Retinal pigment epithelial cell (primary cell): ENCODE measurements at regions not wholly inside any gene's neighbourhood (a gene's known extent, or its start where the extent isn't known, plus 50 kb on each side); places are given as distances from the start of the nearest gene placed in this dataset.

Experiments used
- DNase-seq: peaks from one replicate; pipeline ENCODE4 v3.0.0-alpha.2; 2010; ENCODE audit warnings: low read depth
- H3K4me3 ChIP-seq: 2 replicates; pipeline ENCODE4 v1.5.1; 2011; ENCODE audit warnings: mild to moderate bottlenecking, low read length, control low read depth, moderate library complexity
- TF ChIP-seq, protein P1 (sequence below): conservative IDR thresholded peaks from 2 replicates; pipeline ENCODE4 v1.5.1; 2011; ENCODE audit warnings: low read depth, low read length, control low read depth, inconsistent platforms

DNA sequence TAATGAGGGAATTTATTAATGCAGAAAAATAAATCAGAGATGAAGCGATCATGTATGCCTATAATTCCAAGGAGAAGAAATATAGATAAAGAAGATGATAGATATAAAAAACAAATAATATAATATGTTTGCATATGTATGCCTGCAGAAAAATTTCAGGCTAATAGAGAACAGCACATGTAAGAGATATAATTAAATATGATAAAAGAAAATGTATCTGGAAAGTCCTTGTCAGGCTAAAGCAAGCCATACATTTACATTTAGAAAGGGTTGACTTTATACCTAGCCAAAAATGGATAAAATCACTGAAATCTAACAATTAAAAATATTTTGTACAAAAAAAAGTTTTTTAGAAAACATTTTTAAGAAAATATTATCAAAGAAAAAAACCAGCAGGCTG, 454.1 kb downstream of the C6orf118 start:
- no peak for DNase-seq
- TF ChIP-seq, protein P1, sequence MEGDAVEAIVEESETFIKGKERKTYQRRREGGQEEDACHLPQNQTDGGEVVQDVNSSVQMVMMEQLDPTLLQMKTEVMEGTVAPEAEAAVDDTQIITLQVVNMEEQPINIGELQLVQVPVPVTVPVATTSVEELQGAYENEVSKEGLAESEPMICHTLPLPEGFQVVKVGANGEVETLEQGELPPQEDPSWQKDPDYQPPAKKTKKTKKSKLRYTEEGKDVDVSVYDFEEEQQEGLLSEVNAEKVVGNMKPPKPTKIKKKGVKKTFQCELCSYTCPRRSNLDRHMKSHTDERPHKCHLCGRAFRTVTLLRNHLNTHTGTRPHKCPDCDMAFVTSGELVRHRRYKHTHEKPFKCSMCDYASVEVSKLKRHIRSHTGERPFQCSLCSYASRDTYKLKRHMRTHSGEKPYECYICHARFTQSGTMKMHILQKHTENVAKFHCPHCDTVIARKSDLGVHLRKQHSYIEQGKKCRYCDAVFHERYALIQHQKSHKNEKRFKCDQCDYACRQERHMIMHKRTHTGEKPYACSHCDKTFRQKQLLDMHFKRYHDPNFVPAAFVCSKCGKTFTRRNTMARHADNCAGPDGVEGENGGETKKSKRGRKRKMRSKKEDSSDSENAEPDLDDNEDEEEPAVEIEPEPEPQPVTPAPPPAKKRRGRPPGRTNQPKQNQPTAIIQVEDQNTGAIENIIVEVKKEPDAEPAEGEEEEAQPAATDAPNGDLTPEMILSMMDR: no peak
- H3K4me3 ChIP-seq: no peak overlapping the region

DNA sequence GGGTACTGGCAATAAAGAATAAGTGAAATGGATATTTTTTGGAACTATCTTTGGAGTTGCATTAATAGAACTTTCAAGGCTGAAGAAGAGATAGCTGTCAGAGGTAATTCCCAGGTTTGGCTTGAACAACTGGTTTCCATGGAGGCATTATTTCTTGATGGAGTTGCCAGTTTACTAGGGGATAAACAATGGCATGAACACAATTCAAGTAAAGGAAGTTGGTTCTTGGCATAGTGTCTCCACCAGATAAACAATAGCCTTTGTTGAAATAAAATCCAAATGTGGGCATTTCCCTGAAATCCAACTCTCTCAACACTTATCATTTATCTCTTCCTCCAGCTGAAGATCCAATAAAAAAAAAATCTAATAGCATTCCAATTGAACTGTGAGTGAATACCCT, 454.9 kb downstream of the C6orf118 start:
- DNase-seq: no peak
- no peak overlapping the region for H3K4me3 ChIP-seq
- TF ChIP-seq, protein P1: no peak

DNA sequence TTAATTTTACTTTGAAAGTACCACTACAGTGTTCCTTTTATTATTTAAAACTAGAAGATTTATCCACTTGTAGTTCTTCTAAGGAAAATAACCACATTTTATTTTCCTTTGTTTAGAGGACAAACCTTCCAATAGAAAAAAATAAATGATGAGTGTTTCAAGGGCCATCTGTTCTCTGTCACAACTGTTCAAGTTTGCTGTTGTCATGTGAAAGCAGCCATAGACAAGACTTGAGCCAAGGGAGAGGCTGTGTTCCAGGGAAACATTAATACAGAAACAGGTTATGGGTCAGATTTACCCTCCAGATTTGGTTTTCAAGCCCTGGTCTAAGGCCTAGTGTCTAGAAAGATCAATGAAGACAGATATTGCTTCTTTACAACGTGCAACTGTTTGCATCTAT, 463.6 kb downstream of the C6orf118 start:
- no peak overlapping the region for H3K4me3 ChIP-seq
- TF ChIP-seq, protein P1: no peak
- DNase-seq: no peak

DNA sequence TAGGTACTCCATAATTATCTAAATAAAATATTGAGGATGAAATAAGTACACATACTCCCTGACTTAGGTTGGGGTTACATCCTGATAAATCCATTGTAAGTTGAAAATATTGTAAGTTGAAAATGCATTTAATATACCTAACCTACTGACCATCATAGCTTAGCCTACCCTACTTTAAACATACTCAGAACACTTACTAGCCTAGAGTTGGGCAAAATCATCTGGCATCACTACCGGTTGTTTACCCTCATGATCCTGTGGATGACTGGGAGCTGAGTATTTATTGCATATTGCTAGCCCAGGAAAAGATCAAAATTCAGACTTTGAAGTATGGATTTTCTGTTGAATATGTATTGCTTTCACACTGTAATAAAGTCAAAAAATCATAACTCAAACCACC, 467.3 kb downstream of the C6orf118 start:
- H3K4me3 ChIP-seq: no peak overlapping the region
- TF ChIP-seq, protein P1: no peak
- DNase-seq: no peak

DNA sequence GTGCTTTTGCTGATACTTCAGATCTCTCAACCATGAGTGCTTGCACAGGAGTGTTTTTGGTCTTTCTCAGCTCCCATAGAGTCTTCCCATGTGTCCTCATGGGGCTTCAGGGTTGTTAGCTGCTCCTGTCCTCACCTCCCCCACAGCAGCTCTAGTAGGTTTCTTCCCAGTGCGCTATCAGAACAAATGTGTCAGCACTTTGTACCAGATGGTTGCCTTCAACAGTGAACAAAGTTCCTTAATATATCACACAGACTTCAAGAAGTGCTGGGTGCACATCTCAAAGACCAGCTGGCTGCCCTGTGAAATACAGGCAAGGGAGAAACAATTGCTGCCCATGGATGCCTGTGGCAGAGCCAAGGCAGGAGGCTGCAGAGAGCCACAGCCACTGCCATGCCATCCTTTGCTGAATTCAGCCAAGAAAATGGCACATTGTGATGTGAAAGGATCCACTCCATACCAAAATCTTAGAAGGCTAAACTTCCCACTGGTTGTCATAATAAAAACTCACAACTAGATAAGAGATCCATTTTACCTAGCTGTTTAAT, 471.3 kb downstream of the C6orf118 start:
- TF ChIP-seq, protein P1: no peak
- no peak for DNase-seq
- H3K4me3 ChIP-seq: no peak overlapping the region

DNA sequence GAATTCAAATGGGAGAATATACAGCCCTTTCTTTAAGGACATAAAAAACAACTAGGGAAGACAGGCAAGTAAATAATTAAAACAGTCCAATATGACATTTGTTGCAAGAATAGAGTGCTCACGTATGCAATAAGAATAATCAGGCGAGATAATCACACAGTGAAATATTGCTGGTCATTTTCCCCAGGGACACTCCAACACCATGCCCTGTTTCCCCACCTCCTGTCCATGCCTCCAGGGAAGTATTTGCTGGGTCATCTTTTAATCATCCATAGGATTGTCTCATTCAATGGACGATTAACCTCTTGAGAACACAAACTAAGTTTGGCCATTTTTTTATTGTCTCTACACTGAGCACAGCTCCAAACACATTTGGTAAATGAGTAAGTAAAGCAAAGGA, 472.9 kb downstream of the C6orf118 start:
- TF ChIP-seq, protein P1: no peak
- no peak for DNase-seq
- no peak overlapping the region for H3K4me3 ChIP-seq

DNA sequence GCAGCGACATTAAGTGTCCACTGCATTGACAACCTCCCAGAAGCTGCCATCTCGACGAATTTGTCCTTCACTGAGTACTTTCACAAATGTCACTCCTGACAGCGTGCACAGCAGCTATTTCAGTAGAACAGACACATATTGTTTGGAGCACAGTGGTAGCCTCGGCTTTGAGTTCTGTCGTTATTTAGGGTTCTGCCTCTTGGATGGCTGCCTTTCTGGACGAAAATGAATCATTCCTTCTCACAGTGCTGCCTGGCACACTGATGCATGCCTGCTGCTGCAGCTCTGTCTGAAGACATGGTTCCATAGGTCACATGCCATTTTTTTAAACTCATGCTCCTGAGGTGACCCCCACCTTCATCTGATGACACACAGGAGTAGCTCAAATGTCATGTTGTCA, 477.0 kb downstream of the C6orf118 start:
- TF ChIP-seq, protein P1: no peak
- H3K4me3 ChIP-seq: no peak overlapping the region
- DNase-seq: no peak
